Cardiac muscle cell (in vitro differentiated cells and primary cell): ENCODE measurements at regions not wholly inside any gene's neighbourhood (a gene's known extent, or its start where the extent isn't known, plus 50 kb on each side); places are given as distances from the start of the nearest gene placed in this dataset.

Experiments
- DNase-seq, 2 donors: peaks; one replicate each; pipeline versions ENCODE4 v3.0.0 to v3.0.0-alpha.2; 2010 to 2017; ENCODE audit warnings: low read depth in 1 of 2, low spot score in 1 of 2
- H3K27ac ChIP-seq: fragments of 200-600 bp; sonication (generic); 2 replicates; pipeline ENCODE4 v1.5.1; 2016
- H3K27me3 ChIP-seq: fragments of 200-600 bp; sonication (generic); 2 replicates; pipeline ENCODE4 v1.6.0; 2016; ENCODE audit warnings: control low read depth
- H3K36me3 ChIP-seq: fragments of 200-600 bp; sonication (generic); 2 replicates; pipeline ENCODE4 v1.5.1; 2016; ENCODE audit warnings: control low read depth
- H3K4me1 ChIP-seq: fragments of 200-600 bp; sonication (generic); 2 replicates; pipeline ENCODE4 v1.8.1; 2017; ENCODE audit warnings: low read depth, mild to moderate bottlenecking, mixed run types
- H3K4me3 ChIP-seq: fragments of 200-600 bp; sonication (generic); 2 replicates; pipeline ENCODE4 v1.5.1; 2016; ENCODE audit warnings: mild to moderate bottlenecking
- H3K9me3 ChIP-seq: fragments of 200-600 bp; sonication (generic); 2 replicates; pipeline ENCODE4 v1.5.1; 2017; ENCODE audit warnings: low read depth, mild to moderate bottlenecking, control low read depth
- CTCF ChIP-seq: IDR thresholded peaks from 2 replicates; pipeline ENCODE4 v1.5.1; 2012; ENCODE audit warnings: low read depth, mild to moderate bottlenecking, low read length

- no peaks in the 10 kb centered on the region for H3K9me3 ChIP-seq
- no peak overlapping the region for H3K27ac ChIP-seq
- TF ChIP-seq CTCF = no peak
- H3K4me3 ChIP-seq = no peak overlapping the region
- DNase-seq = no peak
- no peaks in the 10 kb centered on the region for H3K27me3 ChIP-seq
- H3K36me3 ChIP-seq = no peaks in the 10 kb centered on the region
- no peaks in the 10 kb centered on the region for H3K4me1 ChIP-seq
Measured at GRCh38 chr3:159513867-159514380, 474.7 kb upstream of the IL12A start.

- Histone ChIP-seq H3K36me3 (no peaks in the 10 kb centered on the region), H3K27ac (no peak overlapping the region), H3K9me3 (no peaks in the 10 kb centered on the region), H3K4me1 (no peaks in the 10 kb centered on the region), H3K27me3 (no peaks in the 10 kb centered on the region), H3K4me3 (no peak overlapping the region)
- DNase-seq = no peak
- TF ChIP-seq CTCF = no peak
Measured at GRCh38 chr3:159517105-159517504, 471.5 kb upstream of the IL12A start.

- no peak for DNase-seq
- TF ChIP-seq CTCF = no peak
- H3K4me3 ChIP-seq = no peak overlapping the region
- H3K36me3 ChIP-seq = no peaks in the 10 kb centered on the region
- no peaks in the 10 kb centered on the region for H3K9me3 ChIP-seq
- no peaks in the 10 kb centered on the region for H3K27me3 ChIP-seq
- no peak overlapping the region for H3K27ac ChIP-seq
- H3K4me1 ChIP-seq = no peaks in the 10 kb centered on the region
Measured at GRCh38 chr3:159520638-159521037, 468.0 kb upstream of the IL12A start.

DNA sequence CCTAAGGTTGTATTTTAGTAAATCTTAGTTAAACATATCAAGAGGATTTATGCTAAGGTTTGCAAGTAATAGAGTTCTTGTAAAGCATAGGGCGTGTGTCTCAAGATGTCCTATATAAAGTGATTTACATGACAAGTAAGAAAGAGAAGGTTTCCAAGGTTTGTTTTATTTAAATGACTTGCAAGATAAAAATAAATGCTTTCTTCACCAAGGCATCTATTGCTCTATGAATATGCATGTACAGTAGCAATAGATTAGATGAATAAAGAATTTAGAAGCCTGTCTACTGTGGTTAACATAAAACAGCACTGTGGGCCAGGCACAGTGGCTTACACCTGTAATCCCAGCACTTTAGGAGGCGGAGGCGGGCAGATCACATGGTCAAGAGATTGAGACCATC, 466.4 kb upstream of the IL12A start:
- TF ChIP-seq CTCF = no peak
- no peak overlapping the region for H3K27ac ChIP-seq
- no peak for DNase-seq
- no peaks in the 10 kb centered on the region for H3K4me1 ChIP-seq
- H3K27me3 ChIP-seq = no peaks in the 10 kb centered on the region
- no peak overlapping the region for H3K4me3 ChIP-seq
- no peaks in the 10 kb centered on the region for H3K36me3 ChIP-seq
- H3K9me3 ChIP-seq = no peaks in the 10 kb centered on the region

DNA sequence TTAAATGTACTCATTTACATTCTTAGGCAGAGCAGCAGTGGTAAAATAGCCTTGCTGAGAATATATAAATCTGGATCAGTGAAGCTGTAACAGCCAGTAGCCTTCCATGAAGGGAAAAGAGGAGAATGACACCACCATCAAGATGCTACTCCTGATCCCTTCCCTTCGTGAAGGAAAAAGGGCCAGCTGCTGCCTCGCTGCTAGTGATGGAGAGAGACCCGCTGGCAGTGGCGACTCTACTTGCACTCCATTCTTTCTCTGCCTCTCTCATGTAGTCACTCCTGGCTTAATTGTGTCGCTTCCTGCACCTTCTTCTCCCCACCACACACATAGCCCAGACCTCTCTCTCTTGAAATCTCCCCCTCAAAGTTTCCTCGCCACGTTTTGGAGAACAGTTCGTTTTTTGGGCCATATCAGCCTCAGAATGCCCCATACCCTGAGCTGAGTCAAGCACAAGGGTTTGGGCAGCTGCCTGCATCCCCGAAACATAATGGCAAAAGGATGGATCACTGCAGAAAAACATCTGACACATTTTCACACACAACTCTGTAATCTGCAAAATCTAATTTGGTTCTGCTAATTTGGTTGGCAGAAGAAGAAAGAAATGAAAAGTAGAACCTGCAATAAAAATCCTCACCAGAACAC, 460.3 kb upstream of the IL12A start:
- Histone ChIP-seq H3K36me3 (no peaks in the 10 kb centered on the region), H3K9me3 (no peaks in the 10 kb centered on the region), H3K4me1 (no peaks in the 10 kb centered on the region), H3K27me3 (no peaks in the 10 kb centered on the region), H3K27ac (no peak overlapping the region), H3K4me3 (no peak overlapping the region)
- DNase-seq = no peak
- no peak for TF ChIP-seq CTCF
